ENCODE measurements at regions not wholly inside any gene's neighbourhood (a gene's known extent, or its start where the extent isn't known, plus 50 kb on each side); places are given as distances from the start of the nearest gene placed in this dataset.

DNA sequence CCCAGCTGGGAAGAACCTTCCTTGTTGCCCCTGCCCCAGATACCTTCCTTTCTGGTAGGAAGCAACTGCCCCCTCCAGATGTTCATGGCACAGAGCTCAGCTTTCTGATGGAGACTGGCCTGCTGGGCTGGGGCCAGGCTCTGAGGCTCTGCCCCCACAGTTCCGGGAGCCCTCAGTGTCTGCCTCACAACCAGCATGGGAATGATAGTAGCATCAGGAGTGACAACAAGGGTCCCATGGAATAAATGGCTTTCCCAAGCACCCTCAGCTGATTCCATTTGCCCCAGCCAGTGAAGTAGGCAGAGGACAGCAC is 65.6 kb upstream of the IQSEC1 start:
- TF ChIP-seq POLR2A (IDR thresholded peaks at IDR 0.05): no peak
- TF ChIP-seq, protein P1, sequence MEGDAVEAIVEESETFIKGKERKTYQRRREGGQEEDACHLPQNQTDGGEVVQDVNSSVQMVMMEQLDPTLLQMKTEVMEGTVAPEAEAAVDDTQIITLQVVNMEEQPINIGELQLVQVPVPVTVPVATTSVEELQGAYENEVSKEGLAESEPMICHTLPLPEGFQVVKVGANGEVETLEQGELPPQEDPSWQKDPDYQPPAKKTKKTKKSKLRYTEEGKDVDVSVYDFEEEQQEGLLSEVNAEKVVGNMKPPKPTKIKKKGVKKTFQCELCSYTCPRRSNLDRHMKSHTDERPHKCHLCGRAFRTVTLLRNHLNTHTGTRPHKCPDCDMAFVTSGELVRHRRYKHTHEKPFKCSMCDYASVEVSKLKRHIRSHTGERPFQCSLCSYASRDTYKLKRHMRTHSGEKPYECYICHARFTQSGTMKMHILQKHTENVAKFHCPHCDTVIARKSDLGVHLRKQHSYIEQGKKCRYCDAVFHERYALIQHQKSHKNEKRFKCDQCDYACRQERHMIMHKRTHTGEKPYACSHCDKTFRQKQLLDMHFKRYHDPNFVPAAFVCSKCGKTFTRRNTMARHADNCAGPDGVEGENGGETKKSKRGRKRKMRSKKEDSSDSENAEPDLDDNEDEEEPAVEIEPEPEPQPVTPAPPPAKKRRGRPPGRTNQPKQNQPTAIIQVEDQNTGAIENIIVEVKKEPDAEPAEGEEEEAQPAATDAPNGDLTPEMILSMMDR (IDR thresholded peaks at IDR 0.05): no peak

Measured in ovary (tissue), 3 donors.